ENCODE measurements at regions not wholly inside any gene's neighbourhood (a gene's known extent, or its start where the extent isn't known, plus 50 kb on each side); places are given as distances from the start of the nearest gene placed in this dataset.
"Not testable (repeated sequence)": the region's sequence is repeated elsewhere in the genome, so short reads cannot be mapped to it uniquely, and the experiment has no call there.

DNA sequence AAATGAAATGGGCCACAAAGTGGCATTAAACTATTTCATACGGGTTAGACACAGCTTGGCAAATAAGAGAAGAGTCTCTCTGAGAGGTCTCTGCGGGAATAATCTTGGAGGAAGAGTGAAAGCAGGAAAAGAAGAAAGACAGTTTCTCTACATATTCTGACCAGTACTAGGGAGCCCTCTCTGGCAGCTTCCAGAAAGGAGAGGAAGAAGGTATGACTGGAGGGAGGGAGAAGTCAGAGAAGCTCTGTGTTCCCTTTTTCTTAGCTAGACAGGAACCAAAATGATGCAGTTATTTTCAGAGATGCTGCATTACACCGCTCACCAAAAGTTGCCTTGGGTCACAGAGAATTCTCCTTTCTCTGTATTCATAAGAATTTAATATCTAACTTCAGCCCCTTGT is 382.1 kb downstream of the KCNA4 start:
- Mint-ChIP-seq H3K4me1 (no peaks in the 10 kb centered on the region), H3K36me3 (no peaks in the 10 kb centered on the region), H3K27ac (no peak overlapping the region), H3K9me3 (peaks cover 0 to 11% (median 3%) of the 10 kb centered on the region in 7 donors), H3K4me3 (no peak overlapping the region), H3K27me3 (no peaks in the 10 kb centered on the region)
- ATAC-seq (ENCODE audit: low read depth in 2 of 2) (no peak), DNase-seq (no peak)

DNA sequence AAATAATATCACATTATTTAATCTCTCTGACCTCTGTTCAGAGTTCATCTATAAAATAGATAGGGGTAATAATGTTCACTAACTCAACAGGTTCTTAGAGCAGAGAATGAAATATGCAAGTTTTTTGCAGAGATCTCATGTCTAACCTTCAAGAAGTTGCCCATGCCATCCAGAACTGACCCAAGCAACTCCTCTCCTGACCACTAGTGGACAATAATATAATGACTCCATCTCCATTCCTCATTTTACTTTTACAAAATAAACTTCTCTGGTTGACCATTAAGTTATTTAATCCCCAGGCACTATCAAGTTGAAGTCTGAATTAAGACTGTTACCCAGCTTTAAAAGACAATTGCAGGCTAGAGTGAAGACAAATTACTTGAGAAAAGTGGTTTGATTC is 382.6 kb downstream of the KCNA4 start:
- Mint-ChIP-seq H3K4me1 (no peaks in the 10 kb centered on the region), H3K4me3 (no peak overlapping the region), H3K36me3 (no peaks in the 10 kb centered on the region), H3K27me3 (no peaks in the 10 kb centered on the region), H3K27ac (no peak overlapping the region), H3K9me3 (peaks cover 0 to 11% (median 3%) of the 10 kb centered on the region in 7 donors)
- no peak for DNase-seq
- ATAC-seq (ENCODE audit: low read depth in 2 of 2) = no peak

DNA sequence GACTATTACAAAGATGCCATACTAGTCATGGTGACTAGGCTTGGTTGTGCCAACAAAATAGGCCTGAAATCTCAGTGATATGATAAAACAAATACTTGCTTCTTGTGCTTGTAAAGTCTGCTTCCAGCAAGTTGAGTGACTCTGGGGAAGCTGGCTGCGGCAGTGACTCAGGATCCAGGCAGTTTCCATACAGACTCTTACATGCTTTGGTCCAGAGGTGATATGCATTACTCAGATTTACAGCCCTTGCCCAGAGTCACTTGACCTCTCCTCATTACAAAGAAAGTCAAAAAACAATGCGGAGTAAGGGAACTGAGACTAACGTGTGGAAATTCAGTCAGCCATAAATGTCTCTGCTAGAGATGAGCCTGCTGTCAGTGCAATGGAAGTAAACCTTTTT is 387.5 kb downstream of the KCNA4 start:
- Mint-ChIP-seq H3K4me3 (no peak overlapping the region), H3K9me3 (peaks cover 0 to 7% (median 3%) of the 10 kb centered on the region in 7 donors), H3K27ac (no peak overlapping the region), H3K4me1 (no peaks in the 10 kb centered on the region), H3K36me3 (no peaks in the 10 kb centered on the region), H3K27me3 (no peaks in the 10 kb centered on the region)
- ATAC-seq (ENCODE audit: low read depth in 2 of 2) = no peak
- no peak for DNase-seq

DNA sequence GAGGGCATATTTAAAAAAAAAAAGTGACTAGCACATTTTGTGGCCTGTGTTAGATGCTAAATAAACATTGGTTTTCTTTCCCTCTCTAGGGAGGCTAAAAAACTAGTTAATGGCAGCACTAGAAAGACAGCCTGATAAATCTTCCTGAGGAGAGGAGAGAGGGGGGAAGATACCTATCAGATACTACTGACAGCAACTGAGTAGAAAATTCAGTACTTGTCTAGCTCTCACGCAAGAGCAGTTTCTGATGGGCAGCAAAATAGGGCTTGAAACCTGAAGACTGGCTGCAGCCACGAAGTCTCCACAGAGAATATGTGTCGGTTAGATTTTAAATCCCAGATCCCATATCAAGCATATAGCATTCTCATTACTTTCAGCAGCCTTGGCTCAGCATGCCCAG is 388.2 kb downstream of the KCNA4 start:
- H3K4me1 Mint-ChIP-seq = no peaks in the 10 kb centered on the region
- no peaks in the 10 kb centered on the region for H3K36me3 Mint-ChIP-seq
- DNase-seq (no peak), ATAC-seq (ENCODE audit: low read depth in 2 of 2) (no peak)
- no peak overlapping the region for H3K27ac Mint-ChIP-seq
- no peaks in the 10 kb centered on the region for H3K27me3 Mint-ChIP-seq
- H3K9me3 Mint-ChIP-seq = peaks cover 0 to 8% (median 3%) of the 10 kb centered on the region in 7 donors
- H3K4me3 Mint-ChIP-seq = no peak overlapping the region

DNA sequence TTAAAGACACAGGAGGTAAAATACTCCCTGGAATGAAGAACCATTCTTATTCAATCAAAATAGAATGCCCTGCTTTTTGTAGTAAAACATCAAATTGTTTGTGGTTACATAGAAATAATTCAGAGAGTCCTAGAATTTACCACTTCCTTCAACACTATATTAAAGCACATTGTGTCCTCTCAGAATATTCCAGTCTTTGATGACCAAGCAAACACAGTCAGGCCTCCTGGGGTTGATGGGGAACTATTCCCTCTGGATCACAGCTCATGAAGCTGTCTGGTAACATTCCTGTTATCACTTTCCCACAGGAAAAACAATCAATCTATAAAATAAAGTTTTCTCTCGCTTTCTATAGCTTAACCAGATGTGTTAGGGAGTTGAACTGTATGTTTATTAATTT is 389.3 kb downstream of the KCNA4 start:
- DNase-seq (no peak), ATAC-seq (ENCODE audit: low read depth in 2 of 2) (no peak)
- no peak overlapping the region for H3K27ac Mint-ChIP-seq
- no peaks in the 10 kb centered on the region for H3K4me1 Mint-ChIP-seq
- peaks cover 0 to 8% (median 3%) of the 10 kb centered on the region in 7 donors for H3K9me3 Mint-ChIP-seq
- H3K4me3 Mint-ChIP-seq = no peak overlapping the region
- no peaks in the 10 kb centered on the region for H3K27me3 Mint-ChIP-seq
- no peaks in the 10 kb centered on the region for H3K36me3 Mint-ChIP-seq

DNA sequence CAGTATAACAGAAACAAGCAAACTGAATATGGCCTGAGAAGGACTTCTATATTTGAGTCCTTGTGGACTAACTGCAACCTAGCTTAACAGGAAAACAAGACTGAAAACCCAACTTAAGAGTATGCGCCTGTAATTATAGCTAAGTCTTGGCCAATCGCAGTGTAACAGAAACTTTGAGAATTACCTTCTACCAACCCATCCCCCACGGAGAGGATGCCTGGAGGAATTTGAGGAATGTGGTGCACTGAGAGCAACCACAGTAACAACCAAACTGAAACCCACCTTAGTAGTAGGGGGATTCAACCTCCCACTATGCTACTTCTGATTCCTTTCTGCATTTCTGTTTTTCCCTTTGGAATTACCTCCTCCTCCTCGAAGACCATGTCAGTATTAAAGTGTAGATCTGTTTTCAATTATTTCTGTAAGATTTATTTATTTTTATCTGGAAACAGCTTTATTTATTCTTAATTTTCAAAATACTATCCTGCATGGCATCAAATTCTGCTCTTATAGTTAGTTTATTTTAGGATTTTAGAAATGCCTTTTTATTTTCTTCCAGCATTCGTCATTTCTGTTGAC is 393.6 kb downstream of the KCNA4 start:
- no peaks in the 10 kb centered on the region for H3K4me1 Mint-ChIP-seq
- H3K9me3 Mint-ChIP-seq = peaks cover 0 to 2% (median 0%) of the 10 kb centered on the region in 7 donors
- DNase-seq (no peak), ATAC-seq (ENCODE audit: low read depth in 2 of 2) (no peak)
- no peak overlapping the region for H3K27ac Mint-ChIP-seq
- H3K27me3 Mint-ChIP-seq = no peaks in the 10 kb centered on the region
- no peaks in the 10 kb centered on the region for H3K36me3 Mint-ChIP-seq
- H3K4me3 Mint-ChIP-seq = no peak overlapping the region

DNA sequence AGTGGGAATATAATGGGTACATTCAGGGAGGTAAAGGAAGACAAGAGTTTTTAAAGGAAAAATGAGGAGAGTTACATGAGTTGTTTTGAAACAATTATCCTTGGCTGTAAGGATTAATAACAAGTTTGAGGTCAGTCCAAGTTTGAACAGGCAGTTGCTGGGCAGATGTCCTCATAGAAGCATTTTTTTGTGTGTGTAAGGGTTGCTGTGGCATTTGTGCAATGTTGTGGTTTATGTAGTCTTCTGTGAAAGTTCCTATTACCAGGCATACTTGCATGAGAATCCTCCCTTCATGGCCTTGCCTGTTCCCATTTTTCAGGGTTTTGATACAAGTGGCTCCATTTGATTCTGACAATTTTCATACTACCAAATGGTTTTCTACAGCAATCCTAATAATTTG is 400.2 kb downstream of the KCNA4 start:
- H3K4me1 Mint-ChIP-seq = no peaks in the 10 kb centered on the region

DNA sequence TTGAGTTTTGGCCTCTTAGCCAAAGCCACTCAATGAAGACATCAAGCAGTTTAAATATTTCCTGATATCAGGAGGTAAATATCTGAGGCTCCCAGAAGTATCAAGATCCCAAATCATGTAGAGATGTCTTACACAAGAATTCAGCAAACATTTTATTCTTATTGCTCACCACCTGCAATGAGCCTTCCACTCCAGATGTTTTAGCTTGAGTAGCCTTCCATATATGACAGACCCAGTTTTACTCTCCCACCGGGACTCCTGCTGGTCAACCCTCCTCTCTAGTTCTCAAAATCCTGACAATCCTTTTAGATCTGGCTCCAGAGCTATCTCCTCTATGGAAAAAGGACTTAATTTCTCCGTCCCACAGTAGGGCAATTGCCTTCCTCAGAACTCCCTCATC is 404.4 kb downstream of the KCNA4 start:
- Mint-ChIP-seq H3K4me1 (no peaks in the 10 kb centered on the region), H3K4me3 (no peak overlapping the region), H3K9me3 (peaks cover 0 to 7% (median 2%) of the 10 kb centered on the region in 7 donors), H3K27me3 (no peaks in the 10 kb centered on the region), H3K36me3 (no peaks in the 10 kb centered on the region), H3K27ac (no peak overlapping the region)
- ATAC-seq (ENCODE audit: low read depth in 2 of 2) = no peak
- DNase-seq = no peak

More for the DNA sequence above, 400.2 kb downstream of the KCNA4 start:
- no peak overlapping the region for H3K27ac Mint-ChIP-seq
- H3K9me3 Mint-ChIP-seq = peaks cover 0 to 6% (median 0%) of the 10 kb centered on the region in 7 donors
- no peak for DNase-seq
- H3K27me3 Mint-ChIP-seq = no peaks in the 10 kb centered on the region
- H3K36me3 Mint-ChIP-seq = no peaks in the 10 kb centered on the region
- no peak for ATAC-seq (ENCODE audit: low read depth in 2 of 2)
- H3K4me3 Mint-ChIP-seq = no peak overlapping the region

DNA sequence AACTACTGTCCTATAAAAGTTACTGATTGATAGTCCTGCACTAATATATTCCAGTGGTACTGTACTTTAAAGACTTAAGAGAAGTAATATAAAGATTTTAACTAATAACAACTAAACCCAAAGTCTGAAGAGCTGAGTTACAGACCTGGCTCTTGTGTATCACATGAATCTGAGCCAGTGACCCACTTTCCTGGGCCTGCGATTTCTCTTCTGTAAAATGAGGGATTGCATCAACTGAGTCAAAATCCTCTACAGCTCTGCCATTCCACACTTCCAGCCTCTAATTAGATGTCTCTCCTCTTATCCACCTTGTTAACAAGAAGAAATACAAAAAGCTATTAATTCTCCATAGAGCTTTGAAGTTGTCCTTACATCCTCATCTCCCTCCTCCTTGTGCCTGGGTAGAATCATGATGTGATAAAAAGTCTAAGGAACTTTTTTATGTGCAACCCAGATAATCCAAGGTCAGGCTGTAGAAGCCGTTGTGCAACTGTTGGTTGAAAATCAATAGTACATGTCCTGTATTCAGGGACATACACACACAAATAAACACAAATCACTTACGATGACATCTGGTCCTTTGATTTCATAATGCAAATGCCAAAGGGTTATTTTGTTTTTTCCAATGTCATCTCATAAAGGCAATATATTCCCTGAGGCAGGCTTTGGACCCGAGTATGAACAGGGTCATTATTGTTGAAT is 410.3 kb downstream of the KCNA4 start:
- DNase-seq (no peak), ATAC-seq (ENCODE audit: low read depth in 2 of 2) (no peak)
- Mint-ChIP-seq H3K27me3 (no peaks in the 10 kb centered on the region), H3K9me3 (peaks cover 0 to 5% (median 4%) of the 10 kb centered on the region in 7 donors), H3K4me3 (no peak overlapping the region), H3K4me1 (no peaks in the 10 kb centered on the region), H3K27ac (no peak overlapping the region), H3K36me3 (no peaks in the 10 kb centered on the region)

DNA sequence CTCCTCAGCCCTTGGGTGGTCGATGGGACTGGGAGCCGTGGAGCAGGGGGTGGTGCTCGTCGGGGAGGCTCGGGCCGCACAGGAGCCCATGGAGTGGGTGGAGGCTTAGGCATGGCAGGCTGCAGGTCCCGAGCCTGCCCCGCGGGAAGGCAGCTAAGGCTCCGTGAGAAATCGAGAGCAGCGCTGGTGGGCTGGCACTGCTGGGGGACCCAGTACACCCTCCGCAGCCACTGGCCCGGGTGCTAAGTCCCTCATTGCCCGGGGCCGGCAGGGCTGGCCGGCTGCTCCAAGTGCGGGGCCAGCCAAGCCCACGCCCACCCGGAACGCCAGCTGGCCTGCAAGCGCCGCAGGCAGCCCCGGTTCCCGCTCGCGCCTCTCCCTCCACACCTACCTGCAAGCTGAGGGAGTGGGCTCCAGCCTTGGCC is 416.7 kb downstream of the KCNA4 start:
- not testable (repeated sequence) for H3K27me3 Mint-ChIP-seq; H3K4me3 Mint-ChIP-seq; H3K9me3 Mint-ChIP-seq; ATAC-seq (ENCODE audit: low read depth in 2 of 2); H3K36me3 Mint-ChIP-seq; H3K27ac Mint-ChIP-seq; H3K4me1 Mint-ChIP-seq
- peak; percentile 0 for DNase-seq

DNA sequence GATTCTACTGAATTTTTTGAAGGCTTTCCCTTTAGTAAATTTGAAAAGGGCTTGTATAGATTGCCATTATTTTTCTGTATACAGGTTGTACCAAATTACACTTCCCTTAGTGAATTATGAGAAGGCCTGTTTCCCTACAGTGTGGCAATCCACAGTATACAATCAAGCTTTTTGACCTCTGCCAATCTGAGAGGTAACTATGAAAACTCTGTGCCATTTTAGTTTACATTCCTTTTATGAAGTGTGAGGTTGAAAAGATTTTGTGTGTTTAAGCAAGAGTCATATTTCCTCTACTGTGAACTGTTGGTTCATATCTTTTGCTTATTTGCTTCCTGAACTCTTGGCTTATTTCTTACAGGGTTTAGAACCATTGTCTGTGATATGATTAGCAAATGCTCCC is 432.5 kb downstream of the KCNA4 start:
- H3K27me3 Mint-ChIP-seq = no peaks in the 10 kb centered on the region
- DNase-seq = no peak
- ATAC-seq (ENCODE audit: low read depth in 2 of 2) = no peak
- no peaks in the 10 kb centered on the region for H3K4me1 Mint-ChIP-seq
- H3K36me3 Mint-ChIP-seq = no peaks in the 10 kb centered on the region
- peaks cover 0 to 14% (median 2%) of the 10 kb centered on the region in 7 donors for H3K9me3 Mint-ChIP-seq
- no peak overlapping the region for H3K4me3 Mint-ChIP-seq
- no peak overlapping the region for H3K27ac Mint-ChIP-seq

DNA sequence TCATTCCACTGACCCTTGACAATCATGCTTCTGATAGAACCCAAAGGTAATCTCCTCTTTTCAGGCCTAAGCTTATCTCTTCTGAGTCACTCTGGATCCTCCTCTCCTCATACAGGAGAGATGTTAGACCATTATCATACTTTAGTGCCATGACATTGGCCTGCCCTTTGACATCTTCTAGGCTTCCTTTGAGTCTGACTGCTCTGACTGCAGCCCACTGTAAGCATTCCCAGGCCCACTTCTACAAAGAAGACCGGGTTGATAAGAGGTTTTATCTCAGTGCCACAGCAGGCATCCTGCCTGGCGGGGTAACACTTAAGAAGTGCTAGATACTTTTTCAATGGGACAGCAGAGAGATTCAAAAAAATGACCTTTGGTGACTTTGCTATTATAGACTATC is 438.0 kb downstream of the KCNA4 start:
- Mint-ChIP-seq H3K27ac (no peak overlapping the region), H3K4me3 (no peak overlapping the region), H3K27me3 (no peaks in the 10 kb centered on the region), H3K9me3 (peaks cover 0 to 19% (median 9%) of the 10 kb centered on the region in 7 donors), H3K36me3 (no peaks in the 10 kb centered on the region), H3K4me1 (no peaks in the 10 kb centered on the region)
- DNase-seq (no peak), ATAC-seq (ENCODE audit: low read depth in 2 of 2) (no peak)

DNA sequence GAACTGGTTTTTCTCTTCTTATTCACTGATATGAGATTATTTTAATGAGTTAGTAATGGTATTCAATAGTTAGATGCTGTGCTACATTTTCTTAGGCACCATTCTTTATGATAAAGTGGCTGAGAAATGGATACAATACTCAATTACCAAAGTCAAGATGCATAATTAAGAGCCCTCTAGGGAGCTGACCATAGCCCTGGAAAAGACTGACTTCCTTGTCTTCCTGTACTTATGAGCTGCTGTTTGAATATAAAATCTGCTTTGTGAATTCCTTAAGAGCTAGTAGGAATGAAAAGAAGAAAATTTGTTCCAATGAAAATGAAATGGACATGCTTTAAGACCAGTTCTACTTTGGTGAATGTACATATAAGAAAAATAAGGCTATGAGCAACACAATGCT is 452.3 kb downstream of the KCNA4 start:
- Mint-ChIP-seq H3K9me3 (peaks cover 0 to 8% (median 3%) of the 10 kb centered on the region in 7 donors), H3K4me3 (no peak overlapping the region), H3K4me1 (no peaks in the 10 kb centered on the region), H3K27me3 (no peaks in the 10 kb centered on the region), H3K27ac (no peak overlapping the region), H3K36me3 (no peaks in the 10 kb centered on the region)
- no peak for DNase-seq
- ATAC-seq (ENCODE audit: low read depth in 2 of 2) = no peak

DNA sequence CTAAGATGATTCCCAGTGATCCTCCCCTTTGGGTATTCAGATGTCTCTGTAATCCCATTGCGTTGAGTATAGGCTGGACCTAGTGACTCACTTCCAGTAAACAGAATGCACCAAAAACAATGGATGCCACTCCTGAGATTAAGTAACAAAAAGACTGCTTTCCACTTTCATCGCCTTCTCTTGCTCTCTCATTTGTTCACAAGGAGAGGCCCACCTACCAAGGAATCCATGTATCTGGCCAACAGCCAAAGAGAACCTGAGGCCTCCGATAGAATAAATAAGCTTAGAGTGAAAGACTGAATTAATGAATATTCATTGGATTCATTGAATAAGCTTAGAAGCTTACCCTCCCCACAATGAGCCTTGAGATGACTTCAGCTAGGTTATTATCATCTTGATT is 454.6 kb downstream of the KCNA4 start:
- ATAC-seq (ENCODE audit: low read depth in 2 of 2) (no peak), DNase-seq (no peak)
- Mint-ChIP-seq H3K4me3 (no peak overlapping the region), H3K36me3 (no peaks in the 10 kb centered on the region), H3K4me1 (no peaks in the 10 kb centered on the region), H3K27ac (no peak overlapping the region), H3K9me3 (peaks cover 0 to 4% (median 0%) of the 10 kb centered on the region in 7 donors), H3K27me3 (no peaks in the 10 kb centered on the region)
